ENCODE measurements at regions not wholly inside any gene's neighbourhood (a gene's known extent, or its start where the extent isn't known, plus 50 kb on each side); places are given as distances from the start of the nearest gene placed in this dataset.

- TF ChIP-seq, protein P1, sequence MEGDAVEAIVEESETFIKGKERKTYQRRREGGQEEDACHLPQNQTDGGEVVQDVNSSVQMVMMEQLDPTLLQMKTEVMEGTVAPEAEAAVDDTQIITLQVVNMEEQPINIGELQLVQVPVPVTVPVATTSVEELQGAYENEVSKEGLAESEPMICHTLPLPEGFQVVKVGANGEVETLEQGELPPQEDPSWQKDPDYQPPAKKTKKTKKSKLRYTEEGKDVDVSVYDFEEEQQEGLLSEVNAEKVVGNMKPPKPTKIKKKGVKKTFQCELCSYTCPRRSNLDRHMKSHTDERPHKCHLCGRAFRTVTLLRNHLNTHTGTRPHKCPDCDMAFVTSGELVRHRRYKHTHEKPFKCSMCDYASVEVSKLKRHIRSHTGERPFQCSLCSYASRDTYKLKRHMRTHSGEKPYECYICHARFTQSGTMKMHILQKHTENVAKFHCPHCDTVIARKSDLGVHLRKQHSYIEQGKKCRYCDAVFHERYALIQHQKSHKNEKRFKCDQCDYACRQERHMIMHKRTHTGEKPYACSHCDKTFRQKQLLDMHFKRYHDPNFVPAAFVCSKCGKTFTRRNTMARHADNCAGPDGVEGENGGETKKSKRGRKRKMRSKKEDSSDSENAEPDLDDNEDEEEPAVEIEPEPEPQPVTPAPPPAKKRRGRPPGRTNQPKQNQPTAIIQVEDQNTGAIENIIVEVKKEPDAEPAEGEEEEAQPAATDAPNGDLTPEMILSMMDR (IDR thresholded peaks at IDR 0.05): no peak
- no peak for TF ChIP-seq POLR2A (IDR thresholded peaks at IDR 0.05)
- Histone ChIP-seq H3K4me1 (no peaks in the 10 kb centered on the region), H3K27me3 (no peaks in the 10 kb centered on the region), H3K9me3 (no peaks in the 10 kb centered on the region), H3K4me3 (no peak overlapping the region), H3K36me3 (replicated peaks in 1 of 2; ENCODE audit: insufficient read depth in 1 of 2, low read depth in 2 of 2) (no peaks in the 10 kb centered on the region), H3K27ac (no peak overlapping the region)
- 72 to 78% methylated on average over 4 of the region's 4 CpGs for WGBS, 2 donors
- intact Hi-C loops (cut with DNase I): no loop called here
- ATAC-seq: no peak
- no peak for DNase-seq
These were observed 305.7 kb upstream of the FAM98A start for GRCh38 chr2:33904801-33905200.

DNA sequence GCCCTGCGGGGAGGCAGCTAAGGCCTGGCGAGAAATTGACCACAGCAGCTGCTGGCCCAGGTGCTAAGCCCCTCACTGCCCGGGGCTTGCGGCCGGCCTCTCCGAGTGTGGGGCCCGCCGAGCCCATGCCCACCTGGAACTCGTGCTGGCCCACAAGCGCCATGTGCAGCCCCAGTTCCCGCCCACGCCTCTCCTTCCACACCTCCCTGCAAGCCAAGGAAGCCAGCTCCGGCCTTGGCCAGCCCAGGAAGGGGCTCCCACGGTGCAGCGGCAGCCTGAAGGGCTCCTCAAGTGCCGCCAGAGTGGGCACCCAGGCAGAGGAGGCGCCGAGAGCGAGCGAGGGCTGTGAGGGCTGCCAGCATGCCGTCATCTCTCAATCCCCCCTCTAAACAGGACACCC, 304.6 kb upstream of the FAM98A start:
- ATAC-seq (no peak), DNase-seq (no peak)
- Histone ChIP-seq H3K4me1 (no peaks in the 10 kb centered on the region), H3K27me3 (no peaks in the 10 kb centered on the region), H3K27ac (no peak overlapping the region), H3K9me3 (no peaks in the 10 kb centered on the region), H3K4me3 (no peak overlapping the region), H3K36me3 (replicated peaks in 1 of 2; ENCODE audit: insufficient read depth in 1 of 2, low read depth in 2 of 2) (no peaks in the 10 kb centered on the region)
- TF ChIP-seq, protein P1 (IDR thresholded peaks at IDR 0.05): no peak
- no peak for TF ChIP-seq POLR2A (IDR thresholded peaks at IDR 0.05)
- WGBS, 2 donors: 86 to 95% methylated on average over 10 to 13 of the region's 21 CpGs
- intact Hi-C loops (cut with DNase I): no loop called here

DNA sequence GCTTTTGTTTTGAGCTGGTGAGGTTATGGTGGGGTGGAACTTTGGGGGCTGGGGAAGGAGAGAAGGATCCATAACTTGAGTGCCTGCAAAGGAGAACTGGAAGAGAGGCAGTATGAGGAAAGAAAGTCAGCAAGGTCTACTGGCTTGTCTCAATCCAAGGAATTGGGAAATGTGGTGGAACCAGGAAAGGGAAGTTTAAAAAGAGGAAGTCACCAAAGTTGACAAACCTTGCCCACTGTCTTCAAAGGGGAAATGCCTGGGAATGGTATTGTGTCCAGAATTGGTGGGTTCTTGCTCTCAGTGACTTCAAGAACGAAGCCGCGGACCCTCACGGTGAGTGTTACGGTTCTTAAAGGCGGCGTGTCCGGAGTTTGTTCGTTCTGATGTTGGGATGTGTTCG, 304.1 kb upstream of the FAM98A start:
- WGBS, 2 donors: 96% methylated on average over 9 to 10 of the region's 10 CpGs
- intact Hi-C loops (cut with DNase I): no loop called here
- Histone ChIP-seq H3K4me3 (no peak overlapping the region), H3K27me3 (no peaks in the 10 kb centered on the region), H3K36me3 (replicated peaks in 1 of 2; ENCODE audit: insufficient read depth in 1 of 2, low read depth in 2 of 2) (no peaks in the 10 kb centered on the region), H3K27ac (no peak overlapping the region), H3K9me3 (no peaks in the 10 kb centered on the region), H3K4me1 (no peaks in the 10 kb centered on the region)
- DNase-seq: no peak
- TF ChIP-seq, protein P1 (IDR thresholded peaks at IDR 0.05): no peak
- TF ChIP-seq POLR2A (IDR thresholded peaks at IDR 0.05): no peak
- ATAC-seq: no peak

DNA sequence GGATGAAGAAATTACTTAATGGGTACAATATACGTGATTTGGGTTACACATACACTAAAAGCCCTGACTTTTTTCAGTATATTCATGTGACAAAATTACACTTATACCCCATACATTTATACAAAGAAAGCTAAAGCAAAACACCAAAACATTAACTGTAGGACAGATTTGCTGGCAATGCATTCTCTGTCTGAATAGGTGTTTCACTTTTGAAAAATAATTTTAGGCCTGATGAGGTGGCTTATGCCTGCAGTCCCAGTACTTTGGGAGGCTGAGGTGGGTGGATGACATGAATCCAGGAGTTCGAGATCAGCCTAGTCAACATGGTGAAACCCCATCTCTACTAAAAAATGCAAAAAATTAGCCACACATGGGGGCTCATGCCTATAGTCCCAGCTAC, 301.5 kb upstream of the FAM98A start:
- TF ChIP-seq, protein P1 (IDR thresholded peaks at IDR 0.05): no peak
- TF ChIP-seq POLR2A (IDR thresholded peaks at IDR 0.05): no peak
- Histone ChIP-seq H3K4me1 (no peaks in the 10 kb centered on the region), H3K36me3 (replicated peaks in 1 of 2; ENCODE audit: insufficient read depth in 1 of 2, low read depth in 2 of 2) (no peaks in the 10 kb centered on the region), H3K27ac (no peak overlapping the region), H3K27me3 (no peaks in the 10 kb centered on the region), H3K9me3 (no peaks in the 10 kb centered on the region), H3K4me3 (no peak overlapping the region)
- WGBS, 2 donors: 54 to 77% methylated on average over 2 of the region's 2 CpGs
- DNase-seq (no peak), ATAC-seq (no peak)
- intact Hi-C loops (cut with DNase I): no loop called here

- H3K27ac ChIP-seq: no peak overlapping the region
- H3K27me3 ChIP-seq: no peaks in the 10 kb centered on the region
- H3K4me1 ChIP-seq: no peaks in the 10 kb centered on the region
- intact Hi-C loops (cut with DNase I): no loop called here
- DNase-seq (no peak), ATAC-seq (no peak)
- WGBS, 2 donors: 55 to 82% methylated on average over 1 of the region's 1 CpG
- TF ChIP-seq POLR2A (IDR thresholded peaks at IDR 0.05): no peak
- TF ChIP-seq, protein P1 (IDR thresholded peaks at IDR 0.05): no peak
- no peaks in the 10 kb centered on the region for H3K9me3 ChIP-seq
- H3K4me3 ChIP-seq: no peak overlapping the region
- H3K36me3 ChIP-seq (replicated peaks in 1 of 2; ENCODE audit: insufficient read depth in 1 of 2, low read depth in 2 of 2): no peaks in the 10 kb centered on the region
These were observed 298.6 kb upstream of the FAM98A start for GRCh38 chr2:33897741-33898140.
